ENCODE measurements at regions not wholly inside any gene's neighbourhood (a gene's known extent, or its start where the extent isn't known, plus 50 kb on each side); places are given as distances from the start of the nearest gene placed in this dataset.

GRCh38 chr18:11518788-11519685 lies 90.4 kb upstream of the SLC35G4 start:
- Mint-ChIP-seq H3K9me3 (no peaks in the 10 kb centered on the region), H3K27me3 (peaks cover 9% of the 10 kb centered on the region), H3K27ac (no peak overlapping the region), H3K4me1 (no peaks in the 10 kb centered on the region), H3K4me3 (no peak overlapping the region)
- DNase-seq (peak; percentile 37 to 48), ATAC-seq (peak; percentile 83)

DNA sequence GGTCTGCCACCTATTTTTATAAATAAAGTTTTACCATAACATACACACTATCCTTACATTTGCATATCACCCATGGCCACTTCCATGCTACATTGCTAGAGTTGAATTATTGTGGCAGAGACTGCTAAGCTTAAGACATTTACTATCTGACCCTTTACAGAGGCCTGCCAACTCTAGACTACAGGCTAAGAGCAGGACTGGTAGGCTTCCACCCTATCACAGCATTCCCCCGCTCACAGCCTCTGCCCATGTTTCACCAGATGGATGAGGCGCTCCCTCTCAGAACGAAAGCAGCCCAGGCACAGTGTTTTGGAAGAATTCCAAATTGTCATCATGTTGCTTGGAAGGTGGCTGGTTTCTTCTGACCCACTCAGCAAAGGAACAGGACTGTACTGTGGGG lies 91.7 kb upstream of the SLC35G4 start:
- no peak for ATAC-seq
- Mint-ChIP-seq H3K4me1 (no peaks in the 10 kb centered on the region), H3K27me3 (no peaks in the 10 kb centered on the region), H3K4me3 (no peak overlapping the region), H3K27ac (no peak overlapping the region), H3K9me3 (no peaks in the 10 kb centered on the region)
- DNase-seq, result no peak

DNA sequence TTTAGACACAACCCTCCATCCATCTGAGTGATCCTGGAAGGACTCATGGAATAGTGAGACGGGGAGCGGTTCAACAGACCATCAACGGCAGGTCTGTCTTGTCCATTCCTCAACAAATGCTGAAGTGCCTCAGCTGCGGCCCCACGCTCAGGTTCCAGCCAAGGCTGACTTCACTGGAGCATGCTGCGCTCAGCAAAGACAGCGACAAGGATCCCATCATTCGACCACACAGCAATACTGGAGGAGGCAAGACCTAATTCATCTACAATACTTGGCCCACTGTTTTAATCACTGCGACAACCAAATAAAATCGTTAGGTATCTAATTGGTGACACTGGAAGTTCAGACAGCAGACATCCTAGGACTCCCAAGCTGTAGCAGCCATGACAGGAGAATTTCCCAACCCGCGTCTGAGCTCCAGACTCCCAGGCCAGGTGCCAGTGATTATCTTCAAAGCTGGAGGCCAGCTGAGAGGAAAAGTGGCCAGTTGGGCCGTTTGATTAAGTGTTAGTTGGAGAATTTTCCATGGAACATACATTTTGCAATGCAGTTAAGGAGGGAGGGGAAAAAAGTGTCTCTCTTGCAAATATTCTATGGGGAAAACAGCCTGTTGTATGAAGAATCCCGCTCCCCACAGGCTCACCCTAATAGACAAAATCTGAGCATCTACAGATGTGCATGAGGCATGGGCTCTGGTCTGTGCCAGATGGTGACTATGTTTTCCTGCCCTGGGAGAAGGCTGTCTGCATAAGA lies 92.5 kb upstream of the SLC35G4 start:
- Mint-ChIP-seq H3K4me1 (no peaks in the 10 kb centered on the region), H3K4me3 (no peak overlapping the region), H3K27me3 (no peaks in the 10 kb centered on the region), H3K9me3 (no peaks in the 10 kb centered on the region), H3K27ac (no peak overlapping the region)
- ATAC-seq, result no peak
- no peak for DNase-seq

- H3K4me3 Mint-ChIP-seq, result no peak overlapping the region
- H3K27me3 Mint-ChIP-seq, result no peaks in the 10 kb centered on the region
- no peak overlapping the region for H3K27ac Mint-ChIP-seq
- H3K4me1 Mint-ChIP-seq, result peaks cover 6% of the 10 kb centered on the region
- ATAC-seq (no peak), DNase-seq (no peak)
- no peaks in the 10 kb centered on the region for H3K9me3 Mint-ChIP-seq
Measured at GRCh38 chr18:11514267-11514666, 95.1 kb upstream of the SLC35G4 start.

DNA sequence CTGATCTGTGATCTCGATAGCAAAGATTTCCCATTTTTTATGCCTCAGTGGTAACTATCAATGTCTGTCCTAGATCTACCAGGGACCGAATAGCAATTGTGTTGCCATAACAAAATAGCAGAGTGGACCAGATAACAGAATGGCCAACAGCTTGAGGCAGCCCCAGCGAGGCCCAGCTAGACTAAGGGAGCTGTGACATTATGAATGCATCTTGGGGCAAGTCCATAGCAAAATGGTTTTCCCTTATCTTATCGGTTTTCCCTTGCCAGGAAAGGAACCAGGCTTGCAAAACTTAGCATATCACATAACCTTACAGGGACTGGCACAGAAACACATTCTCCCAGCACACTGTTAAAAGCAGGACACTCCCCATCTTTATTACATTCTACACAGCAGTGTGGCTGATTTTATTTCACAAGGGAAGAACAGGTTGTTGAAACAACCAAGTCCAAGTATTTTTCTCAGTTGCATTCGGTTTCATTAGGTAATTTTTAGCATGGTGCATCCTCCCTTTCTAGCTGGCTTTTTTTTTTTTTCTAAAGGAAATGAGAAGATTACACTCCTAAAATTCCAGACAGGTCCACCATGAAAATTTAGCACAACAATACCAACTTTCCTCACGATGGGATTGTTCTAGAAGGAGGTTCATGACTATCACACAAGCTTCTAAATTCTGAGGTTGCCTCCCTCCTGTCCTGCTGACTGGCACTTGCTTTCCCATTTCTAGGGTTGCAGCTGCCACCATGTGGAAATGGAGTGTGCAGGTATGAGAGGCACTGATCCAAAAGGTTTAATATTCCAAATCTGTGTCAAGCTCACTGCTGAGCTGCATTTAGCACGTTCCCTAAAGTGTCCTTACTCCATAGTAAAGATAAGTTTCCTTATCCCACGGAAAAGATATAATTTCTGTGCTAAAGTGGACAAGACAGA lies 97.0 kb upstream of the SLC35G4 start:
- H3K4me3 Mint-ChIP-seq, result no peak overlapping the region
- H3K9me3 Mint-ChIP-seq, result no peaks in the 10 kb centered on the region
- no peaks in the 10 kb centered on the region for H3K27me3 Mint-ChIP-seq
- H3K27ac Mint-ChIP-seq, result no peak overlapping the region
- H3K4me1 Mint-ChIP-seq, result peaks cover 6% of the 10 kb centered on the region
- DNase-seq, result no peak
- ATAC-seq, result no peak

DNA sequence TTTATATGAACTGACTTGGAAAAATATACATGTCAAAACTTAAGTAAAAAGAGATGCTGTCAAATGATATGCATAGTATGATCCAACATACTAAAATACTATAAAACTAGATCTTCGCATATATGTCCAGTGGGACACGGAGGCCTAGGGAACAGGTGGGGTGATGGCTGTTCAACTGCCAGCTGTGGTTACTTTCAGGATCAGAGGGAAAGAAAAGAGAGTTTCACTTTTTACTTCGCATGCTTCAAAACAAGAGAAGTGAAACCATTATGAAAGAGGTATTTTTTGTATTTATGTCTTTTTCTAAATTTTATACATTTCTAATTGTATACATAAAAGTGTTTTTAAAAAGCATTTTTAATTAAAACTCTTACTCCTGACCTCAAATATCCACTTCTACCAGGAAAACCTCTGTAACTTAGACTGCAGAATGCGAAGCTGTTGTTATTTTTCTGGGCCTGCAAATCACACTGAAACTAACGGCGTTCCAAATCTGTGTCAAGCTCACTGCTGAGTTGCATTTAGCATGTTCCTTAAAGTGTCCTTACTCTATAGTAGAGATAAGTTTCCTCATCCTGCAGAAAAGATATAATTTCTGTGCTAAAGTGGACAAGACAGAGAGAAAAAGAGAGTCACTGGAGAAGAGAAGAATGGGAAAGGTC lies 97.8 kb upstream of the SLC35G4 start:
- no peak overlapping the region for H3K4me3 Mint-ChIP-seq
- no peak overlapping the region for H3K27ac Mint-ChIP-seq
- no peaks in the 10 kb centered on the region for H3K9me3 Mint-ChIP-seq
- DNase-seq (no peak), ATAC-seq (no peak)
- H3K4me1 Mint-ChIP-seq, result peaks cover 6% of the 10 kb centered on the region
- no peaks in the 10 kb centered on the region for H3K27me3 Mint-ChIP-seq

- Mint-ChIP-seq H3K4me1 (peaks cover 6% of the 10 kb centered on the region), H3K9me3 (no peaks in the 10 kb centered on the region), H3K4me3 (no peak overlapping the region), H3K27me3 (no peaks in the 10 kb centered on the region), H3K27ac (no peak overlapping the region)
- ATAC-seq (no peak), DNase-seq (no peak)
Measured at GRCh38 chr18:11506856-11507255, 102.5 kb upstream of the SLC35G4 start.

GRCh38 chr18:11505993-11506392 lies 103.4 kb upstream of the SLC35G4 start:
- Mint-ChIP-seq H3K27me3 (no peaks in the 10 kb centered on the region), H3K4me1 (no peaks in the 10 kb centered on the region), H3K27ac (no peak overlapping the region), H3K4me3 (no peak overlapping the region), H3K9me3 (no peaks in the 10 kb centered on the region)
- DNase-seq (no peak), ATAC-seq (no peak)

DNA sequence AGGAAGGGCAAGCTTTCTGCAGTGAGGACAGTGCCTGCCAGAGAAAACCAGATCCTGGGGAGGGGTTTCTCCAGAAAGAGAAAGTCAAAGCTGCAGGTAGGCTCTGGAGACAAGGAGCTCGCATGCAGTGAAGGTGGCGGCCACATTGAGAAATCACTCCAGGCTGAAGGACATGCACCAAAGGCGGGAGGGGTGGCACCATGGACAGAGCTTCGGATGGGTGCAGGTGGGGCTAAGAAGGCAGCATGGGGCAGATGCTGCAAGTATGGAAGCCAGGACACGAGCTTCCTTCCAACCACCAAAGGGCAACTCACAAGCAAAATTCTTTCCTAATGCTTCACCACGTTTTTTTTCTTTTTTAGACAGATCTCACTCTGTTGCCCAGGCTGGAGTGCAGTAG lies 104.4 kb upstream of the SLC35G4 start:
- H3K27me3 Mint-ChIP-seq, result no peaks in the 10 kb centered on the region
- H3K4me1 Mint-ChIP-seq, result no peaks in the 10 kb centered on the region
- ATAC-seq (no peak), DNase-seq (no peak)
- H3K4me3 Mint-ChIP-seq, result no peak overlapping the region
- no peak overlapping the region for H3K27ac Mint-ChIP-seq
- no peaks in the 10 kb centered on the region for H3K9me3 Mint-ChIP-seq

DNA sequence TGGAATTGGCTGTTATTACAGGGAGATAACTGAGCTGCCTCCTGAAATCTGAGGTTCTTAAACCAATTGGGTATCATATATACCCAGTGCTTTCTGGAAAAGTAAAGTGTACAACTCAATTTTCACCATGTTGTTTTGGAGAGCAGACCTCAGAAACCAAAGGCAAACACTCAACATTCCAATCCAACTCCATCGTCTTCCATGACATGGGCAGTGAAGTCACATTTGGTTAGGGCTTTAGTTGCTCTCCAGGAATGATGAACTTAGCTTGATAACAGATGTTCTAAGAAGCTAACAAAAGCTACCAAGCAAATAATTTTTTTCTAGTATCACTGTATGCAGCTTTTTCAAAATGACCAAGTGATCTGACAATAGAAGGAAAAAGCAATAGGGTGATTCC lies 107.0 kb upstream of the SLC35G4 start:
- Mint-ChIP-seq H3K27ac (no peak overlapping the region), H3K4me1 (no peaks in the 10 kb centered on the region), H3K9me3 (no peaks in the 10 kb centered on the region), H3K4me3 (no peak overlapping the region), H3K27me3 (no peaks in the 10 kb centered on the region)
- ATAC-seq (no peak), DNase-seq (no peak)

- no peak overlapping the region for H3K27ac Mint-ChIP-seq
- no peak overlapping the region for H3K4me3 Mint-ChIP-seq
- H3K27me3 Mint-ChIP-seq, result no peaks in the 10 kb centered on the region
- no peak for DNase-seq
- no peaks in the 10 kb centered on the region for H3K9me3 Mint-ChIP-seq
- H3K4me1 Mint-ChIP-seq, result no peaks in the 10 kb centered on the region
- ATAC-seq, result no peak
Measured at GRCh38 chr18:11501352-11501751, 108.0 kb upstream of the SLC35G4 start.

GRCh38 chr18:11500153-11501122 lies 109.0 kb upstream of the SLC35G4 start:
- no peaks in the 10 kb centered on the region for H3K4me1 Mint-ChIP-seq
- no peaks in the 10 kb centered on the region for H3K9me3 Mint-ChIP-seq
- H3K27me3 Mint-ChIP-seq, result no peaks in the 10 kb centered on the region
- no peak for ATAC-seq
- no peak overlapping the region for H3K4me3 Mint-ChIP-seq
- no peak overlapping the region for H3K27ac Mint-ChIP-seq
- no peak for DNase-seq

- ATAC-seq, result no peak
- Mint-ChIP-seq H3K27me3 (no peaks in the 10 kb centered on the region), H3K27ac (no peak overlapping the region), H3K9me3 (no peaks in the 10 kb centered on the region), H3K4me3 (no peak overlapping the region), H3K4me1 (no peaks in the 10 kb centered on the region)
- no peak for DNase-seq
Measured at GRCh38 chr18:11498821-11499220, 110.6 kb upstream of the SLC35G4 start.

- H3K4me3 Mint-ChIP-seq, result no peak overlapping the region
- H3K27ac Mint-ChIP-seq, result no peak overlapping the region
- no peaks in the 10 kb centered on the region for H3K4me1 Mint-ChIP-seq
- no peaks in the 10 kb centered on the region for H3K9me3 Mint-ChIP-seq
- no peaks in the 10 kb centered on the region for H3K27me3 Mint-ChIP-seq
- ATAC-seq, result no peak
- DNase-seq, result no peak
Measured at GRCh38 chr18:11497585-11497984, 111.8 kb upstream of the SLC35G4 start.
